ENCODE measurements at regions not wholly inside any gene's neighbourhood (a gene's known extent, or its start where the extent isn't known, plus 50 kb on each side); places are given as distances from the start of the nearest gene placed in this dataset.
A peak's percentile ranks its signal among the peaks of the same experiment; 100 is the strongest.

DNA sequence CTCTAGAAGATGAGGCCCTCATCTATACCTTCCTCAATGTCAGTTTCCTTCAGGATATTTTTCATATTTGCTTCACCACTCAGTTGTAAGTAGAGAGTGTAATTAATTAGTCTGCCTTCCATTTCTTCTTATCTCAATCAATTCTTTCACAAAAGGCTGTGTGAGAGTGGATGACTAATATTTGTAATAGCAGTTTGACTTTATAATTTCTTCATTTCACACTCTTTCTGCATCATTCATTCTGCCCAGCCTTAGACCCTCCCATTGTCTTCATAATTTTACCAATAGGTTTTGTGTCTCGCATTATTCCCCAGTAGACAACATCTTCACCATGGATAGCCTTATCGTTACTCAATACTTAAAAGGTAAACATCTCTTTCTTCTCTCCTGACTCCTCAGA lies 1239.3 kb upstream of the MAP3K7 start:
- H2AFZ ChIP-seq (ENCODE audit: low read length), result no peak overlapping the region
- H2BK20ac ChIP-seq (ENCODE audit: low read depth, low read length, poor library complexity, severe bottlenecking), result no peak overlapping the region
- H4K5ac ChIP-seq (ENCODE audit: insufficient read length, low read depth, low read length), result no peak overlapping the region
- H3K79me1 ChIP-seq (ENCODE audit: insufficient read depth, low read depth, low read length, poor library complexity, severe bottlenecking), result no peaks in the 10 kb centered on the region
- no peak overlapping the region for H2AK5ac ChIP-seq (ENCODE audit: insufficient read length, low read length)
- no peak overlapping the region for H3K14ac ChIP-seq (ENCODE audit: insufficient read depth, low read length)
- H4K20me1 ChIP-seq (ENCODE audit: control insufficient read depth, insufficient read depth, insufficient read length), result no peaks in the 10 kb centered on the region
- DNase-seq, result no peak
- H3K27me3 ChIP-seq (ENCODE audit: insufficient read depth, low read length), result no peaks in the 10 kb centered on the region
- no peaks in the 10 kb centered on the region for H3K23me2 ChIP-seq (ENCODE audit: insufficient read length, low read depth, low read length, poor library complexity, severe bottlenecking)
- no peak overlapping the region for H3K9ac ChIP-seq (ENCODE audit: extremely low read depth, insufficient read length, low read length)
- no peak overlapping the region for H2BK12ac ChIP-seq (ENCODE audit: insufficient read length, low read depth, low read length)
- H2BK120ac ChIP-seq (ENCODE audit: low read depth, low read length, poor library complexity, severe bottlenecking), result no peak overlapping the region
- H4K91ac ChIP-seq (ENCODE audit: insufficient read length, low read depth, low read length), result no peak overlapping the region
- no peak overlapping the region for H2BK15ac ChIP-seq (ENCODE audit: low read depth, low read length)
- H3K79me2 ChIP-seq (ENCODE audit: insufficient read depth, low read length), result no peaks in the 10 kb centered on the region
- Mint-ChIP-seq H3K4me1 (no peaks in the 10 kb centered on the region), H3K27me3 (ENCODE audit: low read depth) (no peaks in the 10 kb centered on the region), H3K27ac (peak overlapping the region in 1 of 3 experiments; percentile 12; a peak in 1 of 7 replicates), H3K9me3 (no peaks in the 10 kb centered on the region), H3K36me3 (ENCODE audit: insufficient read depth in 1 of 3, low read depth in 3 of 3) (no peaks in the 10 kb centered on the region), H3K4me3 (no peak overlapping the region)
- H3K23ac ChIP-seq (ENCODE audit: insufficient read length, low read depth, low read length), result no peak overlapping the region
- H2BK5ac ChIP-seq (ENCODE audit: insufficient read length, low read length), result no peak overlapping the region
- H3K27ac ChIP-seq (ENCODE audit: insufficient read length, low read depth, low read length), result no peak overlapping the region
- no peak overlapping the region for H3K18ac ChIP-seq (ENCODE audit: insufficient read length, low read depth, low read length)
- no peak overlapping the region for H3T11ph ChIP-seq (ENCODE audit: low read length)
- TF ChIP-seq, protein P1, sequence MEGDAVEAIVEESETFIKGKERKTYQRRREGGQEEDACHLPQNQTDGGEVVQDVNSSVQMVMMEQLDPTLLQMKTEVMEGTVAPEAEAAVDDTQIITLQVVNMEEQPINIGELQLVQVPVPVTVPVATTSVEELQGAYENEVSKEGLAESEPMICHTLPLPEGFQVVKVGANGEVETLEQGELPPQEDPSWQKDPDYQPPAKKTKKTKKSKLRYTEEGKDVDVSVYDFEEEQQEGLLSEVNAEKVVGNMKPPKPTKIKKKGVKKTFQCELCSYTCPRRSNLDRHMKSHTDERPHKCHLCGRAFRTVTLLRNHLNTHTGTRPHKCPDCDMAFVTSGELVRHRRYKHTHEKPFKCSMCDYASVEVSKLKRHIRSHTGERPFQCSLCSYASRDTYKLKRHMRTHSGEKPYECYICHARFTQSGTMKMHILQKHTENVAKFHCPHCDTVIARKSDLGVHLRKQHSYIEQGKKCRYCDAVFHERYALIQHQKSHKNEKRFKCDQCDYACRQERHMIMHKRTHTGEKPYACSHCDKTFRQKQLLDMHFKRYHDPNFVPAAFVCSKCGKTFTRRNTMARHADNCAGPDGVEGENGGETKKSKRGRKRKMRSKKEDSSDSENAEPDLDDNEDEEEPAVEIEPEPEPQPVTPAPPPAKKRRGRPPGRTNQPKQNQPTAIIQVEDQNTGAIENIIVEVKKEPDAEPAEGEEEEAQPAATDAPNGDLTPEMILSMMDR (conservative IDR thresholded peaks at IDR 0.05), result no peak
- no CpG with 5 or more reads among the region's 2 CpGs for WGBS (ENCODE audit: extremely low coverage, insufficient read length, low lambda C conversion rate)
- H3K4me2 ChIP-seq (ENCODE audit: insufficient read depth, insufficient read length, low read length), result no peak overlapping the region
- H3K56ac ChIP-seq (ENCODE audit: insufficient read length, low read depth, low read length), result no peak overlapping the region
- H3K4me1 ChIP-seq (ENCODE audit: insufficient read depth, low read length), result no peaks in the 10 kb centered on the region
- no peak overlapping the region for H3K4ac ChIP-seq (ENCODE audit: low read depth, low read length)
- no peak overlapping the region for H4K8ac ChIP-seq (replicated peaks; ENCODE audit: insufficient read length, low read depth, low read length)
- no peaks in the 10 kb centered on the region for H3K9me3 ChIP-seq (ENCODE audit: control insufficient read depth, low read depth, low read length)

Data from H9 (cell line).